ENCODE measurements at regions not wholly inside any gene's neighbourhood (a gene's known extent, or its start where the extent isn't known, plus 50 kb on each side); places are given as distances from the start of the nearest gene placed in this dataset.

DNA sequence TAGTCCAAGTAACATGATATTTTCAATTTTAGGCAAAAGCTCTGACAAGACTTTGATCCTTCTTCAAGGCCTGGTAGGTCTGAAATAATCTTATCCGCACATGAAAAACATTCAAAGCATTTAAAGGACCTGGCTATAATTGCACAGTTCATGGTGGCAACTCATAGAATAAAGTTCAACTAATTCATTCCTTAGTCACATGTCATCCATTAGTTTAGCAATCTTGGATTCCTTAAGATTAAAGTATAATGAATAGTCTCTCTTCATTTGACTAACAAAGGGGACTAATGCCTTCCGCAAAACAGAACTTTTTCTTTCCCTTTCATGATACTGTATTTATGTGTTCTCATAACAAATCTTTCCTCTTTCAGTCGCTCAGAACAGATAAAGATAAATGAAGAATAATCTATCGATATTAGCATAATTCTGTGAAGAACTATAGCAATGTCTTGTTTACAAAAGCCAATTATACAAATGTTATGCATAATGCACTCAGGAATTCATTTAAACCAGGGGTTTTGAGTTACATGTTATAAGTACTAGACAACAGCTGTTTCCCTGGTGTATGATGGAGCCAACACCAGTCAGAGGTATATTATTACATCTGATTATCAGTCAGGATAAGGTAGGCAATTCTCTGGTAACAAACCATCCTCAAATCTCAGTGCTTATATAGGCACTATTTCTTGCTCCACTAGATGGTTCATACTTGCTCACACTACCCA is 172.5 kb downstream of the POTEB3 start:
- TF ChIP-seq, protein P1, sequence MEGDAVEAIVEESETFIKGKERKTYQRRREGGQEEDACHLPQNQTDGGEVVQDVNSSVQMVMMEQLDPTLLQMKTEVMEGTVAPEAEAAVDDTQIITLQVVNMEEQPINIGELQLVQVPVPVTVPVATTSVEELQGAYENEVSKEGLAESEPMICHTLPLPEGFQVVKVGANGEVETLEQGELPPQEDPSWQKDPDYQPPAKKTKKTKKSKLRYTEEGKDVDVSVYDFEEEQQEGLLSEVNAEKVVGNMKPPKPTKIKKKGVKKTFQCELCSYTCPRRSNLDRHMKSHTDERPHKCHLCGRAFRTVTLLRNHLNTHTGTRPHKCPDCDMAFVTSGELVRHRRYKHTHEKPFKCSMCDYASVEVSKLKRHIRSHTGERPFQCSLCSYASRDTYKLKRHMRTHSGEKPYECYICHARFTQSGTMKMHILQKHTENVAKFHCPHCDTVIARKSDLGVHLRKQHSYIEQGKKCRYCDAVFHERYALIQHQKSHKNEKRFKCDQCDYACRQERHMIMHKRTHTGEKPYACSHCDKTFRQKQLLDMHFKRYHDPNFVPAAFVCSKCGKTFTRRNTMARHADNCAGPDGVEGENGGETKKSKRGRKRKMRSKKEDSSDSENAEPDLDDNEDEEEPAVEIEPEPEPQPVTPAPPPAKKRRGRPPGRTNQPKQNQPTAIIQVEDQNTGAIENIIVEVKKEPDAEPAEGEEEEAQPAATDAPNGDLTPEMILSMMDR (IDR thresholded peaks at IDR 0.05) = no peak
- no peak for TF ChIP-seq EZH2phosphoT487 (IDR thresholded peaks at IDR 0.05)

All from neural progenitor cell (in vitro differentiated cells).